ENCODE measurements at regions not wholly inside any gene's neighbourhood (a gene's known extent, or its start where the extent isn't known, plus 50 kb on each side); places are given as distances from the start of the nearest gene placed in this dataset.
"Not testable (repeated sequence)": the region's sequence is repeated elsewhere in the genome, so short reads cannot be mapped to it uniquely, and the experiment has no call there.

DNA sequence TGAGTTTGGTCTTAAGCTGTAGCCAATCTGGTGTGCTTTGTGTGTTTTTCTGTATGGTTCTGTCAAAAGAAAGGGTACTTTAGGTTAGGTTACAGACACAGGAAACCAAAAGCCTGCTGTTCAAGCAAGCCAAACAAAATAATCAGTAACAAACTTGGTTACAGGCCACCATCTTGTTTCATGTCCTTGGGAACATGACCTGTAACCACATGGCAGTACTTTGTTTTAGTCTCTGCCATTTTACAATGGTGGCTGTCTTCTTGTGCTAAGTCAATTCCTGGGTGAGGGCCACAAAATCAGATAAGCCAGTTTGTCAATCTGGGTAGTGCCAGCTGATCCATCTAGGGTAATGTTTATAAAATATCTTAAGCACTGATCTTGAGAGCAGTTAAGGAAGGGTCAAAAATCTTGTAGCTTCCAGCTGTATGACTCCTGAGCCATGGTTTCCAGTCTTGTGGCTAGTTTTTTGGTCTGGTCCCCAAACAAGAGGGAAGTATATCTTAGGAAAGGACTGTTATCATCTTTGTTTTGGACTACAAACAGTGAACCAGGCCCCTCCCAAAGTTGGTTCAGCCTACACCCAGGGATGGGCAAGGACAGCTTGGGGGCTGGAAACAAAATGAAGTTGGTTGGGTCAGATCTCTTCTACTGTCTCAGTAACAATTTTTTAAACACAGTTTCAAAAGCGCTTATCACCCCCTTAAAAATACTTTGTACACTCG lies 90.0 kb downstream of the IGLL5 start:
- no peak for DNase-seq (ENCODE audit: low read depth in 2 of 2)

DNA sequence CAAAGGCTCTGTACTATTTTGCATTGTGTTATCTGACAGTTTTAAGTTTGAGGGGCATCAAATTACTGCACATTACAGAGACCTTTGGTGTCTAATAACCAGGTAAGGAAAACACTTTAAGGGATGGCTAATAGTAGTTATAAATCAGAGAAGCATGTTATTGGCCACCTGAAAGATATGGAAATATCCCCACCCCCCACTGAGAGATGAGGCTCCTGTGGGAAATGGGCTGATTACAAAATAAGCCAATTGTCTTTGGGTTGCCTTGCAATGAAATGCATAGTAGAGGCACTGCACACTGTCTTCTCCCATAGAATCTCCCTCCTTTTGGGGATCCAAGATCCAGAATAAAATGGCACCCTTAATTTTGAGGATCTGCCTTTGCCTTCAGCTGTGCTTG lies 91.0 kb downstream of the IGLL5 start:
- no peak for DNase-seq (ENCODE audit: low read depth in 2 of 2)

- no peak for DNase-seq (ENCODE audit: low read depth in 2 of 2)
Measured at GRCh38 chr22:22979121-22979724, 91.1 kb upstream of the GNAZ start.

DNA sequence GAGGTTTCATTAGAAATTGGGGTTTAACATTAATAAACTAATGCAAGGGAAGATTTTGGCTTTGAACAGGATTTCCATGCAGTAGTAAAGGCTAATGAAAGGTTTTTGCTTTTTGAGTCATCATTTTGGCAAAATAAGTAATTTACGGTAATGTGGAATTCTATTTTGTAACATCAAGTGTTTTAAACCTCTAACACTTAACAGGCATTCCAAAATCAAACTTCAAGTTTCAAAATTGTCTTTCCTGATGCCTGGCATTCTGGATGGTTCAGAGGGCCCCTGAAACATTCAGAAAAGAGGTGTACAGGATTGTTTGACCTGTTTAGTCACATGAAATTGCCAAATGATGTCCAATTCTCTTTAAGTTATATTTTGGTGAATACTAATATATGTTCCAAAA lies 90.4 kb upstream of the GNAZ start:
- DNase-seq (ENCODE audit: low read depth in 2 of 2) = no peak

GRCh38 chr22:22981670-22982571 lies 88.4 kb upstream of the GNAZ start:
- no peak for DNase-seq (ENCODE audit: low read depth in 2 of 2)

GRCh38 chr22:22982616-22983015 lies 87.7 kb upstream of the GNAZ start:
- DNase-seq (ENCODE audit: low read depth in 2 of 2) = no peak

- no peak for DNase-seq (ENCODE audit: low read depth in 2 of 2)
Measured at GRCh38 chr22:22983123-22983522, 87.2 kb upstream of the GNAZ start.

- no peak for DNase-seq (ENCODE audit: low read depth in 2 of 2)
Measured at GRCh38 chr22:22983816-22984215, 86.5 kb upstream of the GNAZ start.

- DNase-seq (ENCODE audit: low read depth in 2 of 2) = no peak
Measured at GRCh38 chr22:22984967-22985366, 85.4 kb upstream of the GNAZ start.

GRCh38 chr22:22986008-22986407 lies 84.3 kb upstream of the GNAZ start:
- no peak for DNase-seq (ENCODE audit: low read depth in 2 of 2)

DNA sequence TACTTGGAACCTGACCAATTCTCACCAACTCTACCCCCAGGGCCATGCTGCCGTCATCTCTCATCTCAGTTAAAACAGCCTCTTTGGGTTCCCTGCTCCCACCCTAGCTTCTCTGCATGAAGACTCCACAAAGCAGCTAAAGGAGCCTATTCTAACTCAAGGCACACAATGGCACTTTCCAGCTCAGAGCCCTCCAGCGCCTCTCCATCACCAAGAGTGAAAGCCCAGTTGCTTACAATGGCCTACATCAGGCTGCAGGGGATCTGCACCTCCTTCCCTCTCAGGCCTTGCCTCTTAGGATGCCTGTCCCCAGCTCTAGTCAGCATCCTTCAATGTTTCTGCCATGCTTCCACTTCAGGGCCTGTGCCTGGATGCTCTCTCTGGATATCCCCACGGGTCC lies 83.7 kb upstream of the GNAZ start:
- DNase-seq (ENCODE audit: low read depth in 2 of 2) = no peak

GRCh38 chr22:22988150-22988549 lies 82.2 kb upstream of the GNAZ start:
- DNase-seq (ENCODE audit: low read depth in 2 of 2) = no peak

GRCh38 chr22:22988785-22989184 lies 81.5 kb upstream of the GNAZ start:
- DNase-seq (ENCODE audit: low read depth in 2 of 2) = no peak

DNA sequence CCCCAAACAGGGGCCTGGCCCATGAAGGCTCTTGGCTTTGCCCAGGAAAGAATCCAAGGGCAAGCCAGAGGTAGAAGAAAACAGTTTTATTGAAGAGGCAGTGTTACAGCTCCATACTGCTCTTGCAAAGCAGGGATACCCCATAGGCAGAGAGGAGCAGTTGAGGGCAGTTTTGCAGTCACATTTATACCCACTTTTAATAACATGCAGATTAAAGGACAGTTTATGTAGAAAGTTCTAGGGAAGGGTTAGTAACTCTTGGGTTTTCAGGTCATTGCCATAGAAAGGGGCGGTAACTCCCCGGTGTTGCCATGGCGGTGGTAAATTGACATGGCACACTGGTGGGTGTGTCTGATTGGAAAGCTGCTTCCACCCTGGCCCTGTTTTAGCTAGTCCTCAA lies 80.5 kb upstream of the GNAZ start:
- no peak for DNase-seq (ENCODE audit: low read depth in 2 of 2)

- not testable (repeated sequence) for DNase-seq (ENCODE audit: low read depth in 2 of 2)
Measured at GRCh38 chr22:22990711-22991505, 79.4 kb upstream of the GNAZ start.

DNA sequence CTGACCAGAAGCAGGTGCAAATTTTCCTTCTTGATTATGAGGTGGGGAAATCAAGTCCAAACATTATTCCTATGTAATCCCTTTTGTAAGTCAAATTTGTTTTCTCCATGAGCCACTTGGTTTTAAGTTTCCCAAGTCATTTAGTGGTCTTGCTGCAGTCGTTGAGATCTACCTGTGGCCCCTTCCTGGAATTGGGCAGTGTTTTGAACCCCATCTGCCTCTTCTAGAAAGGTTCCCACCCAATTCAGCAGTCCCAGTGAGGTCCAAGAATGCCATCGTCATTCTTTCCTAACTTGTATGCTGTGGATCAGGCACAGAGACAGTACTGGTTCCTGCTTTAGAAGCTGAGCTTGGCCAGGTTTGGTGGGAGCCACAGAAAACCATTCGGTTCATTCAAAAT lies 77.8 kb upstream of the GNAZ start:
- no peak for DNase-seq (ENCODE audit: low read depth in 2 of 2)

DNA sequence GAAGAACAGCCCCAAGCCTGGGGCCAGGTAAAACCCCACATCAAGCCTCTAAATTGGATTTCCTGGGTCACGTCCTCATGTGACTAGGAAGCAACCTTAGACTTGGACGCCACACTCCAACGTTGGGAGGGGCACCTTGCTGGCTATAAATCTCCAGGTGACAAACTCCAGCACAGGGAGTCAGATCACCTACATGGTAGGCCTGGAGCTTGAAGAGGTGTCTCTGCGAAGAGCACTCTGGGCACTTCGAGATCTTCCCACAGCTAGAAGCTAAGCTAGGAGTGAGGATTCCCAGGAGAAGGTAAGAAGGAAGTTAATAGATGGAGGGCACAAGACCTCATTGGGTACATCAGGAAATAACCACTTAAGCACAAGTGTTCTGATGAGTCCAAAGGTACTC lies 77.1 kb upstream of the GNAZ start:
- DNase-seq (ENCODE audit: low read depth in 2 of 2) = no peak

DNA sequence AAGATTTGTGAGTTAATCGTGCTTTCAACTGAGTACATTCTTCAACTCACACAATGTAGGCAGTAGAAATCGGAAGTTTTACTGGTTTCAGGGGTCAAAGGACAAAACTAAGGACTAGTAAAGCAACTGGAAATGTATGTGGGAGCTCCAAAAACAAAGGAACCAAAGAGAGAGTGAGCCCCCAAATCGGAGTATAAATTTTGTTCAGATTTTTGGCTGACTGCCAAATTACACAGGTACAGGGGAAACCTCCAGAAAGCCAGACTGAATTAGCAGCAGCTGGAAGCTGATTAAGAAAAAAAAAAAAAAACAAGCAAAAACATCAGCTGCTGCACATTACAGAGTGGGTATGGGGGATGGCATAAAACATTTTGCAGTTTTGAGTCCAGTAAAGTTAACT lies 75.2 kb upstream of the GNAZ start:
- no peak for DNase-seq (ENCODE audit: low read depth in 2 of 2)

GRCh38 chr22:22996511-22997261 lies 73.6 kb upstream of the GNAZ start:
- no peak for DNase-seq (ENCODE audit: low read depth in 2 of 2)

DNA sequence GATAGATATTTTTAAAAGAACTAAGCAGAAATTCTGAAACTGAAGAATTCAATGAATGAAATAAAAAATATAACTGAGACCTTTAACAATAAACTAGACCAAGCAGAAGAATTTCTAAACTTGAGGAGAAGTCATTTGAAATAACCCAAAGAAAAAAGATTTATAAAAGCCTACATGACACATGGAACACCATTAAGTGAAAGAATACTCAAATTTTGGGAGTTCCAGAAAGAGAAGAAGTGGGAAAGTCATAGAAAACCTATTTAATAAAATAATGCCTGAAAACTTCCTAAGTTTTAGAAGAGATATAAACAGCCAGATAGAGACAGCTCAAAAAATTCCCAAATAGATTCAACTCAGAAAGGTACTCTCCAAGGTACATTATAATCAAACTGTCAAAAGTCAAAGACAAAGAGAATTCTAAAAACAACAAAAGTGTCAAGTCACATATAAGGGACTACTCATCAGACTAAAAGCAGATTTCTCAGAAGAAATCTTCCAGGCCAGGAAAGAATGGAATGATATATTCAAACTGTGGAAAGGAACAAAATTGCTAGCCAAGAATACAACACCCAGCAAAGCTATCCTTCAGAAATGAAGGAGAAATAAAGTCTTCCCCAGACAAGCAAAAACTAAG lies 72.9 kb upstream of the GNAZ start:
- DNase-seq (ENCODE audit: low read depth in 2 of 2) = no peak

- DNase-seq (ENCODE audit: low read depth in 2 of 2) = no peak
Measured at GRCh38 chr22:22997988-22998387, 72.3 kb upstream of the GNAZ start.
